ENCODE measurements at regions not wholly inside any gene's neighbourhood (a gene's known extent, or its start where the extent isn't known, plus 50 kb on each side); places are given as distances from the start of the nearest gene placed in this dataset.

- in situ Hi-C loops (cut with HindIII; ENCODE audit: low sequenced_read_pairs) = no loop called here
Measured at GRCh38 chr5:167587772-167588437, 703.5 kb upstream of the WWC1 start.

GRCh38 chr5:167592114-167592513 lies 699.3 kb upstream of the WWC1 start:
- in situ Hi-C loops (cut with HindIII; ENCODE audit: low sequenced_read_pairs) = no loop called here

- in situ Hi-C loops (cut with HindIII; ENCODE audit: low sequenced_read_pairs) = no loop called here
Measured at GRCh38 chr5:167593329-167594060, 698.0 kb upstream of the WWC1 start.

- in situ Hi-C loops (cut with HindIII; ENCODE audit: low sequenced_read_pairs) = no loop called here
Measured at GRCh38 chr5:167594061-167594435, 697.4 kb upstream of the WWC1 start.

GRCh38 chr5:167594750-167595149 lies 696.7 kb upstream of the WWC1 start:
- in situ Hi-C loops (cut with HindIII; ENCODE audit: low sequenced_read_pairs) = no loop called here

GRCh38 chr5:167595196-167595595 lies 696.2 kb upstream of the WWC1 start:
- in situ Hi-C loops (cut with HindIII; ENCODE audit: low sequenced_read_pairs) = no loop called here

- in situ Hi-C loops (cut with HindIII; ENCODE audit: low sequenced_read_pairs) = no loop called here
Measured at GRCh38 chr5:167598166-167598565, 693.3 kb upstream of the WWC1 start.

GRCh38 chr5:167602067-167602466 lies 689.4 kb upstream of the WWC1 start:
- in situ Hi-C loops (cut with HindIII; ENCODE audit: low sequenced_read_pairs) = no loop called here

GRCh38 chr5:167603135-167603534 lies 688.3 kb upstream of the WWC1 start:
- in situ Hi-C loops (cut with HindIII; ENCODE audit: low sequenced_read_pairs) = no loop called here

GRCh38 chr5:167608390-167609272 lies 682.8 kb upstream of the WWC1 start:
- in situ Hi-C loops (cut with HindIII; ENCODE audit: low sequenced_read_pairs) = no loop called here

GRCh38 chr5:167614294-167615021 lies 677.0 kb upstream of the WWC1 start:
- in situ Hi-C loops (cut with HindIII; ENCODE audit: low sequenced_read_pairs) = no loop called here

- in situ Hi-C loops (cut with HindIII; ENCODE audit: low sequenced_read_pairs) = no loop called here
Measured at GRCh38 chr5:167616043-167616890, 675.2 kb upstream of the WWC1 start.

- in situ Hi-C loops (cut with HindIII; ENCODE audit: low sequenced_read_pairs) = no loop called here
Measured at GRCh38 chr5:167623354-167623753, 668.1 kb upstream of the WWC1 start.

GRCh38 chr5:167624053-167624452 lies 667.4 kb upstream of the WWC1 start:
- in situ Hi-C loops (cut with HindIII; ENCODE audit: low sequenced_read_pairs) = no loop called here

GRCh38 chr5:167626341-167627123 lies 664.9 kb upstream of the WWC1 start:
- in situ Hi-C loops (cut with HindIII; ENCODE audit: low sequenced_read_pairs) = no loop called here

- in situ Hi-C loops (cut with HindIII; ENCODE audit: low sequenced_read_pairs) = no loop called here
Measured at GRCh38 chr5:167629634-167630033, 661.8 kb upstream of the WWC1 start.

GRCh38 chr5:167631191-167631590 lies 660.3 kb upstream of the WWC1 start:
- in situ Hi-C loops (cut with HindIII; ENCODE audit: low sequenced_read_pairs) = no loop called here

GRCh38 chr5:167633114-167633513 lies 658.3 kb upstream of the WWC1 start:
- in situ Hi-C loops (cut with HindIII; ENCODE audit: low sequenced_read_pairs) = no loop called here

- in situ Hi-C loops (cut with HindIII; ENCODE audit: low sequenced_read_pairs) = no loop called here
Measured at GRCh38 chr5:167633931-167634341, 657.5 kb upstream of the WWC1 start.
